Keratinocyte (primary cell): ENCODE measurements at regions not wholly inside any gene's neighbourhood (a gene's known extent, or its start where the extent isn't known, plus 50 kb on each side); places are given as distances from the start of the nearest gene placed in this dataset.

Experiments used
- DNase-seq: peaks from one replicate; pipeline ENCODE4 v3.0.0-alpha.2; 2011; ENCODE audit warnings: low read depth, missing footprints, low spot score
- FAIRE-seq: peaks from 2 replicates; lab custom pipeline; 2011; peaks lifted over from hg19 to GRCh38; lab: Jason Lieb, UNC
- H2AFZ ChIP-seq: 2 replicates; pipeline ENCODE4 v1.6.0; 2012; ENCODE audit warnings: low read length, control low read depth, inconsistent platforms; ENCODE audit not compliant: control insufficient read depth
- H3K27ac ChIP-seq: 2 replicates; pipeline ENCODE4 v1.5.1; 2011; ENCODE audit warnings: low read length; ENCODE audit not compliant: control insufficient read depth, insufficient read depth
- H3K27me3 ChIP-seq: 3 replicates; pipeline ENCODE4 v1.6.0; 2011; ENCODE audit warnings: low read length; ENCODE audit not compliant: control insufficient read depth, insufficient read depth; ENCODE audit errors: extremely low read depth
- H3K36me3 ChIP-seq, 2 experiments: 2 replicates in 1 of 2; 3 replicates in 1 of 2; pipeline ENCODE4 v1.5.1; 2011; ENCODE audit warnings: low read length in 2 of 2, mild to moderate bottlenecking in 1 of 2; ENCODE audit not compliant: control insufficient read depth in 2 of 2, insufficient read depth in 2 of 2; ENCODE audit errors: extremely low read depth in 1 of 2
- H3K4me1 ChIP-seq: 3 replicates; pipeline ENCODE4 v1.5.1; 2011; ENCODE audit warnings: low read length; ENCODE audit not compliant: control insufficient read depth, insufficient read depth; ENCODE audit errors: extremely low read depth
- H3K4me2 ChIP-seq: 3 replicates; pipeline ENCODE4 v1.6.0; 2011; ENCODE audit warnings: low read depth, low read length; ENCODE audit not compliant: control insufficient read depth, insufficient read depth; ENCODE audit errors: extremely low read depth
- H3K4me3 ChIP-seq, 3 experiments: fragments of 200-600 bp in 1 of 3; sonication (generic) in 1 of 3; 2 replicates in 2 of 3; 3 replicates in 1 of 3; pipeline ENCODE4 v1.5.1; 2011 to 2016; ENCODE audit warnings: low read length in 3 of 3, mild to moderate bottlenecking in 3 of 3, control low read depth in 2 of 3, inconsistent platforms in 1 of 3, low read depth in 1 of 3, mixed read lengths in 1 of 3, mixed run types in 1 of 3, moderate library complexity in 1 of 3; ENCODE audit not compliant: control insufficient read depth in 2 of 3, insufficient read depth in 2 of 3; ENCODE audit errors: extremely low read depth in 1 of 3
- H3K79me2 ChIP-seq: 2 replicates; pipeline ENCODE4 v1.6.0; 2012; ENCODE audit warnings: low read length; ENCODE audit not compliant: control insufficient read depth, insufficient read depth
- H3K9ac ChIP-seq: 3 replicates; pipeline ENCODE4 v1.6.0; 2011; ENCODE audit warnings: low read length; ENCODE audit not compliant: control insufficient read depth, insufficient read depth; ENCODE audit errors: extremely low read depth
- H3K9me1 ChIP-seq: 3 replicates; pipeline ENCODE4 v1.6.0; 2011; ENCODE audit warnings: low read length; ENCODE audit not compliant: control insufficient read depth, insufficient read depth; ENCODE audit errors: extremely low read depth
- H3K9me3 ChIP-seq: 2 replicates; pipeline ENCODE4 v1.5.1; 2012; ENCODE audit warnings: low read depth, low read length; ENCODE audit not compliant: control insufficient read depth
- H4K20me1 ChIP-seq: 3 replicates; pipeline ENCODE4 v1.6.0; 2011; ENCODE audit warnings: low read length; ENCODE audit not compliant: control insufficient read depth, insufficient read depth; ENCODE audit errors: extremely low read depth
- EZH2 ChIP-seq: IDR thresholded peaks from one replicate; pipeline ENCODE4 v1.6.1; 2012; ENCODE audit warnings: inconsistent platforms, mild to moderate bottlenecking, low read length, moderate library complexity
- dilution Hi-C: fragments of 300-500 bp; cut with MboI; formaldehyde crosslinking; loops from one replicate; pipeline ENCODE4 v1.7.0; 2020; ENCODE audit warnings: low sequenced_read_pairs; ENCODE audit not compliant: extremely low pct_ligation_motif_present
- TF ChIP-seq, protein P1 (sequence below), 3 experiments: IDR thresholded peaks in 1 of 3; conservative IDR thresholded peaks in 1 of 3; optimal IDR thresholded peaks in 1 of 3; 2 replicates in 2 of 3; 3 replicates in 1 of 3; pipeline versions ENCODE3 to v1.5.1; 2011; ENCODE audit warnings: low read length in 3 of 3, mild to moderate bottlenecking in 3 of 3, moderate library complexity in 2 of 3, control low read depth in 1 of 3, inconsistent platforms in 1 of 3; ENCODE audit not compliant: insufficient read depth in 2 of 3; ENCODE audit errors: extremely low read depth in 1 of 3

DNA sequence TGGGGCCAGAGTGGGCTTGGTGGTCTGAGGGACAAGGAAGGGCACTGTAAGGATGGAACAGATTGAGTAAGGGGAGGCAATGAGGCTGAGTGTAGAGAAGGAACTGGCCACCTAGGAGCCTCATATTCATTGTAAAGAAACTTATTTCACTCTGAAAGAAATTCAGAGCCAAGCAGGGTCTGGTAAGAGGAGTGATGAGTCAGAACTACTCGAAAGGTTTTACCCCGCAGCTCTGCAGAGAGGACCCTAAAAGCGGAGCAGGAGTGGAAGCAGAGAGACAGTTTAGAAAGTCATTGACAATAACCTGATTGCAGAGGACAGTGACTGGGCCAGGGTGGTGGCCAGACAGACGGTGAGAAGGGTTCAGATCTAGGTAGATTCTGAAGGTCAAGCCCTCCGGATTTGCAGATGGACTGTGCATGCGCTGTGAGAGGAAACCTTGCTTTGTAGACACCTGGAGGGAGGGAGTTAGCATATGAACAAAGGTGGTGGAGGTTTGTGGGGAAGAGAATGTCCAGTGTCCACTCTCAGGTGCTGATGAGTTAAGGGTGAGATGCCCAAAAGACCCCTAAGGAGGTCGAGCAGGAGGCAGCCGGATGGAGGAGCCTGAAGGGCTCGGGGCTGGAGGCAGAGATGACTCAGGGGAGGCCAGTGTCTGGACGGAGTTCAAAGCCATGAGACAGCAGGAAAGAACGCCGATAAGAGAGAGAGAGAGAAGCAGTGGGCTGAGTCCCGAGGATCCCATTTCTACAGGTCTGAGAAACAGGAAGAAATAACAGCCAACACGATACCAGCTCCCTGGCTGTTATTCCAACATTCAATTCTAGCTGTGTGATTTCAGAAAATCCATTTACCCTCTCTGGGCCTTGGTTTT, 546.0 kb downstream of the BRD1 start:
- Histone ChIP-seq H3K9me1 (no peaks in the 10 kb centered on the region), H3K4me1 (no peaks in the 10 kb centered on the region), H3K27ac (no peak overlapping the region), H3K27me3 (no peaks in the 10 kb centered on the region), H2AFZ (no peak overlapping the region), H3K79me2 (no peaks in the 10 kb centered on the region), H3K9me3 (peaks cover 18% of the 10 kb centered on the region), H3K4me2 (no peak overlapping the region), H3K4me3 (no peak overlapping the region), H4K20me1 (no peaks in the 10 kb centered on the region), H3K36me3 (no peaks in the 10 kb centered on the region), H3K9ac (no peak overlapping the region)
- dilution Hi-C loops = no loop called here
- TF ChIP-seq, protein P1, sequence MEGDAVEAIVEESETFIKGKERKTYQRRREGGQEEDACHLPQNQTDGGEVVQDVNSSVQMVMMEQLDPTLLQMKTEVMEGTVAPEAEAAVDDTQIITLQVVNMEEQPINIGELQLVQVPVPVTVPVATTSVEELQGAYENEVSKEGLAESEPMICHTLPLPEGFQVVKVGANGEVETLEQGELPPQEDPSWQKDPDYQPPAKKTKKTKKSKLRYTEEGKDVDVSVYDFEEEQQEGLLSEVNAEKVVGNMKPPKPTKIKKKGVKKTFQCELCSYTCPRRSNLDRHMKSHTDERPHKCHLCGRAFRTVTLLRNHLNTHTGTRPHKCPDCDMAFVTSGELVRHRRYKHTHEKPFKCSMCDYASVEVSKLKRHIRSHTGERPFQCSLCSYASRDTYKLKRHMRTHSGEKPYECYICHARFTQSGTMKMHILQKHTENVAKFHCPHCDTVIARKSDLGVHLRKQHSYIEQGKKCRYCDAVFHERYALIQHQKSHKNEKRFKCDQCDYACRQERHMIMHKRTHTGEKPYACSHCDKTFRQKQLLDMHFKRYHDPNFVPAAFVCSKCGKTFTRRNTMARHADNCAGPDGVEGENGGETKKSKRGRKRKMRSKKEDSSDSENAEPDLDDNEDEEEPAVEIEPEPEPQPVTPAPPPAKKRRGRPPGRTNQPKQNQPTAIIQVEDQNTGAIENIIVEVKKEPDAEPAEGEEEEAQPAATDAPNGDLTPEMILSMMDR (optimal IDR thresholded peaks at IDR 0.05 in 1 of 3, IDR thresholded peaks at IDR 0.05 in 1 of 3, conservative IDR thresholded peaks at IDR 0.05 in 1 of 3; ENCODE audit: extremely low read depth in 1 of 3, insufficient read depth in 2 of 3, low read length in 3 of 3) = no peak
- no peak for TF ChIP-seq EZH2
- DNase-seq = no peak
- FAIRE-seq = no peak

DNA sequence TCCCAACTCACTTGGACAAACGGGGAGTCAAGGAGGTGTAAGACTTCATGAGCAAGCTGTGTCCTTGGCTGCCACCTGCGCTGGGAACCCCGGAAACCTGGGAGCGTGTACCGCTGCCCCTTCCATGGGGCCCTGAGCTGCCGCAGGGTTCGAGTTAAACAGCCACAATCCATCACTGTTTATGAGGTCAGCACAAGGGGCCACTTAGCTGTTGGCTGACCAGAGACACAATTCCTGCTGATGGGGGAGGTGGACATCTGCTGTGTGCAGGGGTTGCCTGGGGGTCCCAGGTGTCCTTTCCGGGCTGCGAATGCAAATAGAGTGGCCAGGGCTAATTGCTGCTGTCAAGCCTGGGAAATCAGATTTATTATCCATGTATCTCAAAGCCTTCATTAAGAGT, 549.3 kb downstream of the BRD1 start:
- Histone ChIP-seq H3K9me3 (peaks cover 21% of the 10 kb centered on the region), H3K9ac (no peak overlapping the region), H3K27ac (no peak overlapping the region), H2AFZ (no peak overlapping the region), H3K79me2 (no peaks in the 10 kb centered on the region), H3K4me3 (no peak overlapping the region), H3K27me3 (no peaks in the 10 kb centered on the region), H3K9me1 (no peaks in the 10 kb centered on the region), H4K20me1 (no peaks in the 10 kb centered on the region), H3K4me2 (no peak overlapping the region), H3K36me3 (no peaks in the 10 kb centered on the region), H3K4me1 (no peaks in the 10 kb centered on the region)
- FAIRE-seq (no peak), DNase-seq (no peak)
- dilution Hi-C loops = no loop called here
- TF ChIP-seq, protein P1 (optimal IDR thresholded peaks at IDR 0.05 in 1 of 3, IDR thresholded peaks at IDR 0.05 in 1 of 3, conservative IDR thresholded peaks at IDR 0.05 in 1 of 3; ENCODE audit: extremely low read depth in 1 of 3, insufficient read depth in 2 of 3, low read length in 3 of 3) = no peak
- TF ChIP-seq EZH2 = no peak
